ENCODE measurements at regions not wholly inside any gene's neighbourhood (a gene's known extent, or its start where the extent isn't known, plus 50 kb on each side); places are given as distances from the start of the nearest gene placed in this dataset.

GRCh38 chr10:120983721-120984120 lies 132.6 kb downstream of the WDR11 start:
- no peak overlapping the region for H3K4me2 ChIP-seq (ENCODE audit: low read length)
- H3K27ac ChIP-seq, result no peak overlapping the region
- H2AFZ ChIP-seq, result no peak overlapping the region
- TF ChIP-seq, protein P1, sequence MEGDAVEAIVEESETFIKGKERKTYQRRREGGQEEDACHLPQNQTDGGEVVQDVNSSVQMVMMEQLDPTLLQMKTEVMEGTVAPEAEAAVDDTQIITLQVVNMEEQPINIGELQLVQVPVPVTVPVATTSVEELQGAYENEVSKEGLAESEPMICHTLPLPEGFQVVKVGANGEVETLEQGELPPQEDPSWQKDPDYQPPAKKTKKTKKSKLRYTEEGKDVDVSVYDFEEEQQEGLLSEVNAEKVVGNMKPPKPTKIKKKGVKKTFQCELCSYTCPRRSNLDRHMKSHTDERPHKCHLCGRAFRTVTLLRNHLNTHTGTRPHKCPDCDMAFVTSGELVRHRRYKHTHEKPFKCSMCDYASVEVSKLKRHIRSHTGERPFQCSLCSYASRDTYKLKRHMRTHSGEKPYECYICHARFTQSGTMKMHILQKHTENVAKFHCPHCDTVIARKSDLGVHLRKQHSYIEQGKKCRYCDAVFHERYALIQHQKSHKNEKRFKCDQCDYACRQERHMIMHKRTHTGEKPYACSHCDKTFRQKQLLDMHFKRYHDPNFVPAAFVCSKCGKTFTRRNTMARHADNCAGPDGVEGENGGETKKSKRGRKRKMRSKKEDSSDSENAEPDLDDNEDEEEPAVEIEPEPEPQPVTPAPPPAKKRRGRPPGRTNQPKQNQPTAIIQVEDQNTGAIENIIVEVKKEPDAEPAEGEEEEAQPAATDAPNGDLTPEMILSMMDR (IDR thresholded peaks at IDR 0.05), result no peak
- H3K4me3 ChIP-seq (ENCODE audit: low read depth, low read length), result no peak overlapping the region
- H3K79me2 ChIP-seq, result no peaks in the 10 kb centered on the region
- H3K9ac ChIP-seq, result no peak overlapping the region
- H3K27me3 ChIP-seq (ENCODE audit: control insufficient read depth, insufficient read depth, low read length), result no peaks in the 10 kb centered on the region
- no peaks in the 10 kb centered on the region for H3K9me3 ChIP-seq (ENCODE audit: control insufficient read depth, low read length)
- H3K4me1 ChIP-seq, result peaks cover 4% of the 10 kb centered on the region
- H3K36me3 ChIP-seq (ENCODE audit: control insufficient read depth, insufficient read depth, low read length), result no peaks in the 10 kb centered on the region

DNA sequence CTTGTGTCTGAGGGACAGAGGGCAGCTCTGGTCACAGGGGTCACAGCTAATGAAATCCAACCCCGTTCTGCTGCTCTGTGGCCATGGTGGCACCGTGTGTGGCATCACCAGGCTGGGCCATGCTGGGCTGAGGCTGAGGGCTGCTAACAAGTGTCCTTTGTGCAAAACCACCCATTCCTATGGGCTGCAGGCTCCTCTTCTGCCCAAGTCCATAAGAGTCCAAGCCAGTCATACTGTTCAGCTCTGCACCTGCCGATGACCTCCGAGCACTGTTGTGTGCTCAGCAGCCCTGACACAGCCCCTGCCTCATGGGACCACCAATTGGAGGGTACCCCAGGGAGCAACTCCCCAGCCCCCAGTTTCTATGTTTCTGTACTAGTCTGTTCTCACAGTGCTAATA lies 133.1 kb downstream of the WDR11 start:
- Histone ChIP-seq H3K4me3 (ENCODE audit: low read depth, low read length) (no peak overlapping the region), H3K36me3 (ENCODE audit: control insufficient read depth, insufficient read depth, low read length) (no peaks in the 10 kb centered on the region), H3K27me3 (ENCODE audit: control insufficient read depth, insufficient read depth, low read length) (no peaks in the 10 kb centered on the region), H2AFZ (no peak overlapping the region), H3K9ac (no peak overlapping the region), H3K4me2 (ENCODE audit: low read length) (no peak overlapping the region), H3K27ac (no peak overlapping the region), H3K79me2 (no peaks in the 10 kb centered on the region), H3K4me1 (peaks cover 4% of the 10 kb centered on the region), H3K9me3 (ENCODE audit: control insufficient read depth, low read length) (no peaks in the 10 kb centered on the region)
- TF ChIP-seq, protein P1 (IDR thresholded peaks at IDR 0.05), result no peak

DNA sequence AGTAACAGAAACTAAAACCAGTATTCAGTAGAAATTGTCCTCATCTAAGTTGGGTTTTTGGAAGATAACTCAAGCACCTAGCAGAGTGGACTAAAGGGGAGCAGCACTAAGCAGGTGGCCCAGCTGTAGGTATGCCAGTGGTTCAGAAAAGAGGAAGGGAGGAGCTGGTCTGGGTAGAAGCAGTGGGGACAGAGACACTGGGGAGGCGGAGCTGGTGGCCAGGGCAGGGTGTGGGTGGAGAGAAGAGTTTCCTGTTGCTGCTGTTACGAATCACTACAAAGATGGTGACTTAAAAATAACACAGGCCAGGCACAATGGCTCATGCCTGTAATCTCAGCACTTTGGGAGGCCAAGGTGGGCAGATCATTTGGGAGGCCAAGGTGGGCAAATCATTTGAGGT lies 136.2 kb downstream of the WDR11 start:
- H3K4me1 ChIP-seq, result no peaks in the 10 kb centered on the region
- H3K36me3 ChIP-seq (ENCODE audit: control insufficient read depth, insufficient read depth, low read length), result no peaks in the 10 kb centered on the region
- TF ChIP-seq, protein P1 (IDR thresholded peaks at IDR 0.05), result no peak
- H3K79me2 ChIP-seq, result no peaks in the 10 kb centered on the region
- H3K9me3 ChIP-seq (ENCODE audit: control insufficient read depth, low read length), result no peaks in the 10 kb centered on the region
- H3K27ac ChIP-seq, result no peak overlapping the region
- no peaks in the 10 kb centered on the region for H3K27me3 ChIP-seq (ENCODE audit: control insufficient read depth, insufficient read depth, low read length)
- no peak overlapping the region for H3K9ac ChIP-seq
- no peak overlapping the region for H3K4me2 ChIP-seq (ENCODE audit: low read length)
- no peak overlapping the region for H2AFZ ChIP-seq
- H3K4me3 ChIP-seq (ENCODE audit: low read depth, low read length), result no peak overlapping the region

DNA sequence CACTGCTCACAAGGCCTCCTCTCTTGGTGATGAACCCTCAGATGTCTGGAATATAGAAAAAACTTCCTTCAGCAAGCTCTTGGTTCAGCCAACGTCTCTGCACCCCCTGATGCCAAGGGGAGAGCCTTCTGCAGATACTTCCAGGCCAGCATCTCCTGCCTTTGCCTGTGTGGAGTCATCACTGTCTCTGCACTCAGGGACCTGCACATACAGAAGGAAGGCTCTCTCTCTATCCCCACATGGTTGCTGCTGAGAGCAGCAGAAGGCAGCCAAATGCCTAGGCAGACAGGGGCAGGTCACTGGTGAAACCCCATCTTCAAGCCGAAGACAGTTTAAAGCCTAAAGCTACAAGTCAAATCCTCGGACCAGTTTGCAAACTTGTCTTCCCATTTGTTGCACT lies 137.6 kb downstream of the WDR11 start:
- TF ChIP-seq, protein P1 (IDR thresholded peaks at IDR 0.05), result no peak
- Histone ChIP-seq H3K79me2 (no peaks in the 10 kb centered on the region), H3K27me3 (ENCODE audit: control insufficient read depth, insufficient read depth, low read length) (no peaks in the 10 kb centered on the region), H3K27ac (no peak overlapping the region), H3K4me1 (no peaks in the 10 kb centered on the region), H3K9me3 (ENCODE audit: control insufficient read depth, low read length) (no peaks in the 10 kb centered on the region), H2AFZ (no peak overlapping the region), H3K4me3 (ENCODE audit: low read depth, low read length) (no peak overlapping the region), H3K4me2 (ENCODE audit: low read length) (no peak overlapping the region), H3K9ac (no peak overlapping the region), H3K36me3 (ENCODE audit: control insufficient read depth, insufficient read depth, low read length) (no peaks in the 10 kb centered on the region)

- TF ChIP-seq, protein P1 (IDR thresholded peaks at IDR 0.05), result no peak
- H3K4me3 ChIP-seq (ENCODE audit: low read depth, low read length), result no peak overlapping the region
- H3K27me3 ChIP-seq (ENCODE audit: control insufficient read depth, insufficient read depth, low read length), result no peaks in the 10 kb centered on the region
- no peaks in the 10 kb centered on the region for H3K79me2 ChIP-seq
- no peak overlapping the region for H2AFZ ChIP-seq
- no peaks in the 10 kb centered on the region for H3K4me1 ChIP-seq
- no peak overlapping the region for H3K27ac ChIP-seq
- H3K9me3 ChIP-seq (ENCODE audit: control insufficient read depth, low read length), result no peaks in the 10 kb centered on the region
- no peak overlapping the region for H3K4me2 ChIP-seq (ENCODE audit: low read length)
- no peaks in the 10 kb centered on the region for H3K36me3 ChIP-seq (ENCODE audit: control insufficient read depth, insufficient read depth, low read length)
- H3K9ac ChIP-seq, result no peak overlapping the region
Measured at GRCh38 chr10:120989279-120989678, 138.1 kb downstream of the WDR11 start.
